Stimulated activated CD4-positive, alpha-beta T cell treated with anti-CD3 and anti-CD28 coated beads, Interleukin-4, amount 100 ng/mL, for 48 hours (primary cell): ENCODE measurements at regions not wholly inside any gene's neighbourhood (a gene's known extent, or its start where the extent isn't known, plus 50 kb on each side); places are given as distances from the start of the nearest gene placed in this dataset.

Source experiments
- DNase-seq, 2 donors: peaks; one replicate each; pipeline ENCODE4 v3.0.0-alpha.2; 2020; ENCODE audit warnings: low read depth in 2 of 2

DNA sequence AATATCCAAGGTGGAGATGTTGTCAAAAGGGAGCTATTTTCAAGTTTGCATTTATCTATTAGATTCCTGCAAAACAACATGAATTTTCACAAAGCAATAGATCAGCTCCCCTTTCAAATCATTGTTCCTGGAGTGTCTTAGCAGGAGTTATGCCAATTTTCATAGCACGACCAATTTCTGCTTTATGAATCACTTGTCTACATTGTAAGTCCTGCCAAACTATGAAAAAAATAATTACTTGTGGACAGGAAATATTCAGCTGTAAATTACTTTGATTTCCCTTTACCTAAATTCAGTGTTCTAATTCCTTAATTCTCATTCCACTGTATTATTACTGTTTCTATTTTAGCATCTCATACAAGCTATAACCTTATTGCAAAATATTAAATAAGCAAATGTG, 1289.6 kb downstream of the NSUN3 start:
- DNase-seq = no peak

DNA sequence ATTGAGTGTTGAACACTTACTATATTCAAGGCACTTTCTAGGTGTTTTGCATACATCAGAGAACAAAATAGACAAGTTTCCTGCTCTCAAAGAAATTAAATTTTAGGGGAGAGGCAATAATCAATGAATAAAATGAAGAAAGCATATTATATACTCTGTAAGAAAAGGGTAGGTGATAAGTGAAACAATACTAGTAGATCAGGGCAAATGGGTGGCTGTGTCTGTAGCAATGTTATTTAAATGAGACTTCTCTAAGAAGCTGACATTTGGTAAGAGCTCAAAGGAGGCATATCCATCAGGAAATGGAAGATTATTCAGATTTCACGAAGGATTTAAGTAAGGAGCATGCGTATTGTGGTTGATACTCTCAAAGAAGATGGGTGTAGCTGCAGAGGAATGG, 1291.6 kb downstream of the NSUN3 start:
- no peak for DNase-seq

DNA sequence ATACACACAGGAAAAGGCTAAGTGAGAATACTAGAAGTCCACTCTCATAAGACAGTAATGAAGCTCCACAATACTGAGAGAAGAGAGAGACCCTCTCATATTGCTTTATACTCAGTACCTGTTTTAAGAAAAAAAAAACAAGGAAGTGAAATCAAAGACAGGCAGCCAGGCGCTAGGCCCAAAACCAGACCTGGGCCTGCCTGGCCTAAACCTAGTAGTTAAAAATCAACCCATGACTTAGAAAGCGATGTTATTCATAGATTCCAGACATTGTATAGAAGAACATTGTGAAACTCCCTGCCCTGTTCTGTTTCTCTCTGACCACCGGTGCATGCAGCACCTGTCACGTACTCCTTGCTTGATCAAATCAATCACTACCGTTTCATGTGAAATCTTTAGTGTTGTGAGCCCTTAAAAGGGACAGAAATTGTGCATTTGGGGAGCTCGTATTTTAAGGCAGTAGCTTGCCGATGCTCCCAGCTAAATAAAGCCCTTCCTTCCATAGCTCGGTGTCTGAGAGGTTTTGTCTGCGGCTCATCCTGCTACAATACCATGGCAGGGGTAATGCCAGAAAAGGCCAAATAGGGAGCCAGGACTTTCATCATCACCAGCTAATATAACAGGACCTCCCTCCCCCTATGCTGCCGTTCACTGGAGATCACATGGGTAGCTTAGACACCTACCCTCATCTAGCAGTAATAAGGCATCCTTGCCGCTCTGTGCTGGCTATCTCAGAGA, 1294.1 kb downstream of the NSUN3 start:
- no peak for DNase-seq

DNA sequence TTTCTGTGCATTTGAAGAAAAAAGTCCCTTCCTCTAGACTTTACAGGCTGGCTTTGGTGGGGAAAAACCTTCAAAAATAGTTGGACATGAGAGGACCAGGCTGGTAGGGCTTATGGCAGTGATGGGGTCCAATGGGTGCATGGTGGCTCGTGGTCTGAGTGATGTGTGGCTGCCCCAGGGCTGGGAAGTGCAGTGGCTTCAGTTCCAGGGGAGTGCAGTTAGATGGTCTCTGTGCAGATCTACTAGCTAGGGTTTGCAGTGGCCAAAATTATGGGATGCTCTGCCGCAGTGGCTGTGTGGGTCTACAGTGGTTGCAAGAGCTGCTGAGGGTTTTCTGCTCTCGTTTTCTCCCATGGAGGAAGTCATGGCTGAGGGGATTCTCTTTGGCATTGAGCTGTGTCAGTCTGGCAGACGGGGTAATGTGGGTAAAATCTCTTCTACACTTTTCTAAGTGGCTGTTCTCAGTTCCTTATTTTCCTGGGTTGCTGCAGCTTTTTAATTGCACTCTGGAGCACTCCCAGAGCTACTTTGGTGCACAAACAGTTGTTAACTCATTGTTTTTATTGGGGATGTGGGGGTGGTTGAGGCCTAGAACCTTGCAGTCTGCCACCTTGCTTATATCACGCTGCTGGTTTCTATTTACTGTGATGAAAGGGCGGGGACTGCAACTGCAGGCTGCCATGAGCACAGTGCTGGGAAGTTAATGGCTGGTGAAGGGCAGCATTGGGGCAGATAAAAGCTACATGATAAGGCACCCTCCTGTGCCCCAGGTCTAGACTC, 1324.6 kb downstream of the NSUN3 start:
- no peak for DNase-seq

DNA sequence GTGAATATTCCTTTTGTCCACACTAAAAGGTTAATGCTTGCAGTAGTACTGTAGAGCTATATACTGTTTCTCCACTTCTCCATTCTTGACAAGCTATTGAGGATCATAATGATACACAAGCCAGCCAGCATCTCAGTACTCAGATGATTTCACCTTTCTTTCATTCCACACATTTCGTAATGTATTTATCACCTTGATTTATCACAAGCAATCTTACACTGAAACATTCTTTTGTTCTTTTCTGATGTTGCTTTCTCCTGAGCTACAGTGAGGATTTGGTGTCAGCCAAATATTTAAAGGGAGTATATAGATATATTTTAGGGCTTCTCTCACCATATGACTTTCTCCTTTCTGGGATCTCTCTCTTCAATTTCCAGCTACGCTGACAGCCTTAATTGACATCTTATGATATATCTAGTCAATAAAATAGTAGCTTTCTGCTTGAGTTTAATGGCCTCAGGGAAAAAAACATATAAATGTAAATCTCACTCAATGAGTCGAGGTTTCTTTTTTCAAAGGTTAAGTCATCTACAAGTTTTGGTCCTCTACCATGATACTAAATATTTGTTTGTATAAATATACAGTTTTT, 1327.0 kb downstream of the NSUN3 start:
- no peak for DNase-seq

DNA sequence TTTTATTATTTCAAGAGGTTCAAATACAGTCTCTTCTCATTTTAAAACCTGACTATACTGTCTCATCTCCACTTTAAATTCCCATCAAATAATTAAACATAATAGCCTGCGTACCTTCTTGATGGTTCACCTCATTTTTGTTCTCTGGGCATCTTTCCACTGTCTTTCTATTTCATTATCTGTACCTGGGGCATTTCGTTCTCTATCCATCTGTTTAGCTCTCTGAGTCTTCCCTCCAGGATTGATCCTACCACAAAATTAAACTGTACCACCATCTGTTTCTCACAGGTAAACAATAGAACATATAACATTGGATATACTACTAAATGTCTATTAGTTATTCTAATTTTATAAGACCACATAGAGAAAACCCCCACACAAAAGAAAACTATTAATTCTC, 1331.4 kb downstream of the NSUN3 start:
- DNase-seq = no peak

DNA sequence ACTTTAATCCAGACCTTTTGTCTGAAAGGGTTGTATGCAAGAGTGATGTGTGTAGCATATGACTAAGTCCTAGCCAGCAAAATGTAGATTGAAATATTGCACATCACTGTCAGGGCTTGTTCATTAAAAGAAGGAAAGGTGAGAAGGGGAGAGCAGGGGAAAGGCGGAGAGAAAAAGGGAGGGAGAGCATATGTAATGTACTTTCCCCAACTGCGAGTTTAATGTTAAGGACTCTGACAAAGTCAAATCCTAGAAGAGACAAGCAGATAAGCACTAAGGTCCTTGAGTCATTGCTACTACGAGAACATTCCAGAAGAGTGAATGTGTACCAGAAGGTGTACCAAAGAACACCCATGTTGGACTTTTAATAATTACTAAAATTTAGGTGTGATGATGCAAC, 1336.7 kb downstream of the NSUN3 start:
- no peak for DNase-seq

DNA sequence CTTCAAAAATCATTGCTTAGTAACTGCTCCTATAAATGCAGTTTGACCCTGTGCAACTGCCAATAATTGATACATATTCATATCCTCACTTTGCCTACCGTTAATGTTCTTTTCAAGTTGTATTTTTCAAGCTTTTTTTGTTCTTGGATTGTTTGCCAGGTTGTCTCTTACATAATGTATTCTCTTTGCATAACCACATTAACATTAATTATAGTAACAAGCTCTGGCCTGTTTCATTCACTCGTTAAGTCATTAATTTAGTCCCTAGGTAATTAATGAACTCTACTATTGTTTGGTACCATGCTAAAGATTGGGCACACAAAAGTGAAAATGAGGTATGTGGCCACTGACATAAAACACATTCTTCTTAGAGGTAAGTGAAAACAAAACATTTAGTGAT, 1338.8 kb downstream of the NSUN3 start:
- DNase-seq = no peak

DNA sequence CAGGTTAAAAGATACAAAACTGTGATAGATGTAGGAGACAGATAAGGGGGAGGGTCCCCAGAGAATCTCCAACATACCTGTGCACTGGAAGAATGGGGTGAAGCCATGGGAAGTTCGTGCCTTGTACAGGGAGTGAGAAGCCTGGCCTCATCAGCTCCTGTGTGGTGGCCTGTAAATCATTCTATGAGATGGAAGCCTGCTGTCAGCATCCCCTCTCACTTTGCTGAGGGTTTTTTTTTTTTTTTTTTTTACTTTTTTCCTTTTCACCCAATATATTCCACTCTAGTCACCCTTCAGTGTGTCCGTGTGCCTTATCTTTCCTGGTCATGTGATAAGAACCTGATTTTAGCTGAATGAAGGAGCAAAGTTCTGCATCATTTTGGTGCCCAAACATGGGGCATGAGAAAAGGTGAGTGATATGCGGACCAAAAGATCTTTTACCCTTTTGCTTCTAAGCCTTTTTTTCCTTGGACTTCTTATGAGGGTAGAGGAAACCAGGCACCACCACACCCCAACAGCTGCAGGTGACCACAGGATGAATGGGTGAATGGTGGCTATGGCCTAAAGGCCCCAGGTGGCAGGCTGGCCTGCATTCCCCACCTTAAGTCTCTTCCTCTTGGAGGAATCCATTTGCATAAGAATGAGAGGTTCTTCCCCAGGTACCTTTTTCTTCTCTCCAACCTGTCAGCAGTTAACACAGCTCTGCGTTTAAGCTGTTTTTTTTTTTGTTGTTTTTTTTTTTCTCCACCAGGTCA, 1345.0 kb downstream of the NSUN3 start:
- no peak for DNase-seq

DNA sequence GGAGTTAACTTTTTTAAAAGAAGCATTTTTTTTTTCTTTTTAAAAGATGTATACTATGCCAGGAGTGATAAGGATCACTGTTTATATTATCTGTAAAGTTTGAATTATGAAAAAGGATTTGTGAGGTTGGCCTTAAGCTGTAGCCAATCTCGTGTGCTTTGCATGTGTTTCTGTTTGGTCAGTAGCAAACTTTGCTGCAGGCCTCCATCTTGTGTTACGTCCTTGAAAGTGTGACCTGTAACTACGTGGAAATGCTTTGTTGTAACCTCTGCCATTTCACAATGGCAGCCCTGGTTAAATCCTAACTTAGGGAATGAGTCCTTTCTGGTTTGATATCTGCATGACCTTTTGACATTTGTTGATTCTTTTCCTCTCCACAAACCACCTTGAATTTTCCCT, 1345.6 kb downstream of the NSUN3 start:
- DNase-seq = no peak

DNA sequence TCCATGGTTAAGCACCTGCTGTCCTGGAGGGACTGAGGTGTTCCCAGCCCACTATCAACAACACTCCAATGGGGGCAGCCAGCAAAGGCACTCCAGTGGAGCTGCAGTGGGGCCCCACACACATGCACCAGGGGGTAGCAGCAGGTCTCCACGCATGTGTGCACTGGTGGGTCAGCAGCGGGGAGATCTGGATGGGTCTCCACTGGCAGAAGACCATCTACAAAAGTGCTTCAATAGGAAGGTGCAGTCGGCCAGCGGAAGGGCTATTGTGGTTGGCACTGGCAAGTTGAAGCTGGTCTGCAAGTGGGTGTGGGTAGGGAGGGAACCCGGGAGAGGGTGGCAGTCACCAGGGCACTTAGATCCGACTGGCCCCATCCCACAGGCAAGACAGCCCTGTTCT, 1355.4 kb downstream of the NSUN3 start:
- DNase-seq = no peak

DNA sequence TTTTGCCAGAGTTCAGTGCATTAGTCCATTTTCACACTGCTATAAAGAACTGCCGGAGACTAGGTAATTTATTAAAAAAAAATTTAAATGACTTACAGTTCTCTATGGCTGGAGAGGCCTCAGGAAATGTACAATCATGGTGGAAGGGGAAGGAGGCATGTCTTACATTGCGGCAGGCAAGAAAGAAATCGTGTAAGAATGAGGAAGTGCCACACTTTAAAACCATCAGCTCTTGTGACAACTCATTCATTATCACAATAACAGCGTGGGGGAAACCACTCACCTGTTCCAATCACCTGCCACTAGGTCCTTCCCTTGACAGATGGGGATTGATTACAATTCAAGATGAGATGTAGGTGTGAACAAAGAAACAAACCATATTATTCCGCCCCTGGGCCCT, 1361.4 kb downstream of the NSUN3 start:
- no peak for DNase-seq

DNA sequence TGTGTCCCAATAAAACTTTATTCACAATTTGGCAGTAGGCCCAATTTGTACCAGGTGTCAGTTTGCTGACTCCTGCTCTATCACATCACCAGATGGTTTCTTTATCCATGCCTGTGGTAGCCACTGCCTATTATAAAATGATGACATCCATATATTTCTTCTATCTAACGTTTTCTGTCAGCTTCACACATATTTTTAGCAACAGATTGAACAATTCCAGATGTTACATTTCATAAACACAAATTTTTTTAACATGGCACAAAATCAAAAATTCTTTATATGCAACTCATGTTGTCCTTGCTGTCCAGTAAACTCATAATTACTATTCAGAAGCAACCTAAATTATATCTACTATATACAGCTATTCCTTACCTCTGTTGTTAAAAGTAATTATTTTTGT, 1371.6 kb downstream of the NSUN3 start:
- DNase-seq = no peak

DNA sequence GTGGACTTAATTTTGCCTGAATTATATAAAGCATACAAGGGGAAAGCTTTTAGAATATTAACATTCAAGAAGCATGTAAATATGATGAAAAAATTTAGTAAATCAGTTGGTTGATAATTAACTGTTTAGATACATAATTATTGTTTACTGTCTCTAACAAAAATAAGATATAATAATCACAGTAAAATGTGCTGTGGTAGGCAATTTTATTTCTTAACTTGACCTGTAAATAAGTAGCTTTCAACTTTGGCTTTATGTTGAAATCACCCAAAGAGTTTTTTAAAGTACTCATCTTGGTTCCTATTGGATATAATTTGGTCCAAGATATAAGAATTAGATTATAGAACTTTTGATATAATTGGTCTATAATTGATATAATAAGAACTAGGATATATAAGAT, 1374.5 kb downstream of the NSUN3 start:
- DNase-seq = no peak

DNA sequence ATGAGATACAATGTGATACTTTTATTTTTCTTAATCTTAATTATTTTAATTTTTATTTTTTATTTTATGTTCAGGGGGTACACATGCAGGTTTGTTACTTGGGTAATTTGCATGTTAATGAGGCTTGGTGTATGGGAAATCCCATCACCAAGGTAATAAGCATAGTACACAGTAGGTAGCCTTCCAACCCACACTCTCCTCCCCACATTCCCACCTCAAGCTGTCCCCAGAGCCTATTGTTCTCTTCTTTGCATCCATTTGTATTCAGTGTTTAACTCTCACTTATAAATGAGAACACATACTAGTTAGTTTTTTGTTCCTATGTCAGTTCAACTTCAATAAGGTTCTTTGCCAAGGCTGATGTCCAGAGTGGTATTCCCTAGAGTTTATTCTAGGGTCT, 1375.4 kb downstream of the NSUN3 start:
- no peak for DNase-seq

DNA sequence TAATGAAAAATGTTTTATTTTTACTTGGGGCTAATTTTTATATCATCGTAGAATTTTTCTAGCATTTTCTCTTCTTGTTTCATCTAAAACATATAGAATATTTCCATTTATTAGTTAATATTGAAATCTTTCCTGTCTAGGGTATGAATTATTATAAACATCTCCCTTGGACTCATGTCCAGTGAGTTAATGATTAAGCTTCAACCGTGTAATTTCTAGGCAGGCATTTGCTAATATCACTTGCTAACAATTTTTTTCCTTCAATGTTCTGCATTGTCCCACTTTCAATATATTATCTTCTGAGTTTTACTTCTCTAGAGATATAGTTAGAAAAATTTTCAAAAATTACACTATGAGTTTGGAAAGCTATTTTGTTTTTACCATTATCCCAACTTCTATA, 1371.6 kb upstream of the EPHA6 start:
- DNase-seq = no peak

DNA sequence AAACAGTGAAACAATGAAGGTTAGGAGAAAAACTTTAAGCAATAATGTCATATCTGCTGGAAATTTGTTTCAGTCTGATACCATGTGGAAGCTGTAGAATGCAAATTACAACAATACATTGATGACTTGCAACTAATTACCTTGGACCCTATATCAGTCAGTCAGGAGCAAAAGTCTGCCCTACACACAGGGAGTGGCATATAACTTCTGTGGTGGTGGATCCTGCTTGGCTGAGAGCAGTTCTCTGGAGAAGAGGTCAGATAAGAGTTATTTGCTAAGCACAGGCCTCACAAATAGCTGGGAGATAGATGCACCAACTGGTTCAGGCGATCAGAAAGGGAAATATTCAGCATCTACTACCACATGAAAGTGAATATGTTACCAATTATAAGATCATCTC, 1364.6 kb upstream of the EPHA6 start:
- DNase-seq = no peak

DNA sequence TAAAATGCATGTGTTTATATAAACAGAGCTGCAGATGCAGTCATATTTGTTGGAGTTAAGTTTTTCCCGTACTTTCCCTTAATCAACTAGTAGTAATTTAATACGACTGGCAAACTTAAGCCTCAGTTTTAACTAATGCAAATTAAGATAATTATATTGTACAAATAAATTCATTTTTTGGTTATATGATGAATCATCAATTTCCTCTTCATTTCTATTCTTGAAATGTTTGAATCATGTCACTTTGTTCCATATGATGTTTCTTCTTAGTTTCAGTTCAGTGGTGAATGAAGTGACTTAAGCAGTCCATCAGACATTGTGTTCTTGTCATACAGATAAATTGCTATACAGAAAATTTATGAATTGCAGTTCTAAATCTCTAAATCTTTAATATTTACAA, 1361.2 kb upstream of the EPHA6 start:
- no peak for DNase-seq

DNA sequence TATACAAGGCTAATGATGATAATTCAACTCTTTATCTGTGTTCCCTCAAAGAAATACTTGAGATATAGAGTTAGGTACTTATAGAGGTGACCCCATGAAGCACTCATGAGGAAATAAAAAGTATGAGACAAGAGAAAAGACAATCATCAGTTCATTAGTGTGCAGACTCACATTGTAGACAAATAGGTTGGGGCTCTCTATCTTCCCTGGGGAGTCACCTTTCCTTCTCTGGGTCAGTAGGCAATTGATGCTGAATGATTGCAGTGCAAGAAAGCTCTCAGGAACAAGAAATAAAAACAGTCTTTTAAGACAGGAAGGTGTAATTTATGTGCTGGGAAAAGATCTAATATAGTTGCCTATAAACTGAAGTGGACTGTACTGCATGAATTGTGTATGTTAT, 1357.6 kb upstream of the EPHA6 start:
- DNase-seq = no peak

DNA sequence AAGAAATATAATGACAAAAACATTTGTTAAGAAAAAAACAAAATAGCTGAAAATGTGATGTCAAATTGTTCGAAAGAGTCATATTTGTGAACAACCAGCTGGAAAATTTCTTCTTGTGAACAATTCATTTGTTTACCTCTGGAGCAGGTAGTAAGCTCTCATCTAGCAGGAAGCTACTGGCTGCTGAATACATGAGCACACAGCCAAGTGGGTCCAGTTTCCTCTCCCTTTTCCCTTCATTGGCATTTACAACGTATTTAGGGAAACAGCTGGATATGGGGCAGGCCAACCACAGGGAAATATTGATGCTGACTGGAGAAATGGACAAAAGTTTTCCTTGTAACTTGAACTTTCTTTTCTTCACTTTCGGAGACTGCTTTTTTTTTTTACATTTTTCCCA, 1354.7 kb upstream of the EPHA6 start:
- no peak for DNase-seq

DNA sequence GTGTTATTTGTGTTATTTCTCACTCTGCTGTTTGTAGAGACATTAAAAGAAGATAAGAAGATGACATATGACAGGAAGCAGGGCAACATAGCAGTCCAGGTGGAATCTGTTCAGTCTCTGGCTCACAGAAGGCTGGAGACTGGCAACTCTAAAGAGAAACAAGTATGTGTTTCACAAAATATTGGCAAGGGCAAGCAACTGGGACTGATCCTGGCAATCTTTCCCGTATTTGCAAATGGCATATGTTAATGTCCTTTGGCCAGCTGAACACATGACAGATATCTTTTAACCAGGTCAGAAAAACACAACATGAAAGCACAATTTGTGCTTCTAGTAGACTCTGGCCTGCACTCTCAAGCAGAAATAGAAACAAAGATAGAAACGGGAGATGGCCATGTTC, 1354.1 kb upstream of the EPHA6 start:
- no peak for DNase-seq

DNA sequence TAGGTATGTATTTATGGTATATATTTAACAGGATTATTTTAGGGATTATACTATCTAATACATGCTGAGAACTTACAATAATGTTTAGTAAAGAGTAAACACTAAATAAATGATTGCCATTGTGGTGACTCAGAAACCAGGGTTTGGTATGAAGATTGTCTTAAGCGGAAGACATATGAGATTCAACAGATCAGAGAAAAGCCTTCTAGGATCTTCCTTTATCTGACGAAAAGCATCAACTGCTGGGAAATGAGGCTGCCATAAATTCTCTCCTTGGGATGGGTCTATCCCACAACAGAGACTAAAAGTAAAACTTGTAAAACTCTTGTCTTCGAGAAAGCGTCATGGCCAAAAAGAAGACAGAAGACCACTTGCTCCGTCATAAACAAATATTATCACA, 1352.2 kb upstream of the EPHA6 start:
- no peak for DNase-seq

DNA sequence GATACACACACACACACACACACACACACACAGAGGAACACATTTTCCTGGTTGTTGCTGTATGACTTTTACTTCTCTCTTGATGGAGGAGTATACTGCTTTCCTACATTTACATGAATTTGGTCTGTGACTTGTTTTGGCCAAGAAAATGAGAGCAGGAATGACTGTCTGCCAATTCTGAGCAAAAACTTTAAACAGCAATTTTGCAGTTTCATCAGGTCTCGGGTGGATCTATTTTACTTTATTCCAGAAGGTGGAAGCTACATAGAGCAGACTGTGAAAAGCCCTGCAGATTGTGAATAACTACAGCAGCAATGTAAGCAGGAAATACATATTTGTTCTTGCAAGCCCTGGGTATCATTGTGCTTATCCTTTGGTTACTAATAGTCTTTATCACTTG, 1350.0 kb upstream of the EPHA6 start:
- no peak for DNase-seq
